Endothelial cell of umbilical vein (primary cell): ENCODE measurements at regions not wholly inside any gene's neighbourhood (a gene's known extent, or its start where the extent isn't known, plus 50 kb on each side); places are given as distances from the start of the nearest gene placed in this dataset.

Experiments
- BruUV-seq: library from RNA; stranded (reverse); fragments of 400-500 nt; replicated peaks from 2 replicates; lab custom pipeline; 2021; lab: Mats Ljungman, UMichigan
- CTCF ChIA-PET: fragments of 300-600, 350-600 bp; sonication (Branson Sonifier 250); formaldehyde crosslinking; loops from one replicate; lab custom pipeline; 2021; ENCODE audit warnings: antibody characterized with exemption, inconsistent platforms; lab: Charles Lee
- POLR2A ChIA-PET: fragments of 300-600, 350-600 bp; sonication (Branson Sonifier 250); formaldehyde crosslinking; loops from one replicate; lab custom pipeline; 2021; ENCODE audit warnings: antibody characterized with exemption, inconsistent platforms; lab: Charles Lee
- DNase-seq: peaks from one replicate; pipeline ENCODE4 v3.0.0-alpha.2; 2011; ENCODE audit warnings: low read depth, low spot score
- FAIRE-seq: peaks from 2 replicates; lab custom pipeline; 2011; peaks lifted over from hg19 to GRCh38; lab: Jason Lieb, UNC
- H2AFZ ChIP-seq: 2 replicates; pipeline ENCODE4 v1.6.0; 2012; ENCODE audit warnings: low read depth, low read length, control low read depth, inconsistent platforms
- H3K27ac ChIP-seq: 2 replicates; pipeline ENCODE4 v1.5.1; 2011; ENCODE audit warnings: low read depth, mild to moderate bottlenecking, control low read depth, low read length, moderate library complexity; ENCODE audit not compliant: insufficient read depth
- H3K27me3 ChIP-seq, 2 experiments: 2 replicates each; pipeline versions ENCODE4 v1.6.0 to v1.6.1; 2011; ENCODE audit warnings: low read length in 2 of 2, mixed read lengths in 1 of 2; ENCODE audit not compliant: control insufficient read depth in 2 of 2, insufficient read depth in 2 of 2
- H3K36me3 ChIP-seq, 2 experiments: 2 replicates in 1 of 2; 3 replicates in 1 of 2; pipeline ENCODE4 v1.5.1; 2011; ENCODE audit warnings: low read length in 2 of 2, mild to moderate bottlenecking in 1 of 2, moderate library complexity in 1 of 2; ENCODE audit not compliant: control insufficient read depth in 2 of 2, insufficient read depth in 2 of 2; ENCODE audit errors: extremely low read depth in 1 of 2
- H3K4me1 ChIP-seq: 3 replicates; pipeline ENCODE4 v1.5.1; 2011; ENCODE audit warnings: mild to moderate bottlenecking, low read length; ENCODE audit not compliant: control insufficient read depth, insufficient read depth; ENCODE audit errors: extremely low read depth
- H3K4me2 ChIP-seq: 2 replicates; pipeline ENCODE4 v1.6.1; 2011; ENCODE audit warnings: low read length, control low read depth, mixed read lengths; ENCODE audit not compliant: insufficient read depth
- H3K4me3 ChIP-seq, 3 experiments: fragments of 200-600 bp in 1 of 3; sonication (generic), shearing (Covaris generic) in 1 of 3; replicated peaks in 1 of 3; 2 replicates each; pipeline ENCODE4 v1.5.1; 2011 to 2016; ENCODE audit warnings: control low read depth in 3 of 3, low read length in 3 of 3, mild to moderate bottlenecking in 2 of 3, inconsistent platforms in 1 of 3, low read depth in 1 of 3, moderate library complexity in 1 of 3; ENCODE audit not compliant: insufficient read depth in 1 of 3
- H3K79me2 ChIP-seq: 2 replicates; pipeline ENCODE4 v1.6.0; 2012; ENCODE audit warnings: low read length, inconsistent platforms; ENCODE audit not compliant: control insufficient read depth, insufficient read depth
- H3K9ac ChIP-seq: replicated peaks from 2 replicates; pipeline ENCODE3; 2011; ENCODE audit warnings: low read length, control low read depth; ENCODE audit not compliant: insufficient read depth; ENCODE audit errors: extremely low read depth
- H3K9me1 ChIP-seq: replicated peaks from 3 replicates; pipeline ENCODE4 v1.6.0; 2011; ENCODE audit warnings: mild to moderate bottlenecking, low read length; ENCODE audit not compliant: control insufficient read depth, insufficient read depth; ENCODE audit errors: extremely low read depth
- H3K9me3 ChIP-seq: replicated peaks from 2 replicates; pipeline ENCODE4 v1.5.1; 2012; ENCODE audit warnings: low read length, inconsistent platforms; ENCODE audit not compliant: control insufficient read depth, insufficient read depth
- H4K20me1 ChIP-seq: replicated peaks from 2 replicates; pipeline ENCODE3; 2011; ENCODE audit warnings: mild to moderate bottlenecking, low read length; ENCODE audit not compliant: control insufficient read depth, insufficient read depth; ENCODE audit errors: extremely low read depth
- CTCF ChIP-seq, 2 donors: IDR thresholded peaks; 1 replicate in 1 of 2; 2 replicates in 1 of 2; pipeline ENCODE4 v1.5.1; 2011; ENCODE audit warnings: low read length in 2 of 2, mild to moderate bottlenecking in 2 of 2, moderate library complexity in 2 of 2, control low read depth in 1 of 2, inconsistent platforms in 1 of 2, low read depth in 1 of 2; ENCODE audit not compliant: insufficient read depth in 1 of 2; ENCODE audit errors: extremely low read depth in 1 of 2
- EZH2 ChIP-seq: IDR thresholded peaks from 2 replicates; pipeline ENCODE4 v1.6.1; 2012; ENCODE audit warnings: borderline replicate concordance, low read depth, mild to moderate bottlenecking, moderate library complexity, low read length, inconsistent platforms; ENCODE audit not compliant: severe bottlenecking
- FOS ChIP-seq: IDR thresholded peaks from 2 replicates; pipeline ENCODE4 v1.6.1; 2011; ENCODE audit warnings: mild to moderate bottlenecking, low read length, moderate library complexity, borderline replicate concordance; ENCODE audit not compliant: insufficient read depth
- GATA2 ChIP-seq: IDR thresholded peaks from 2 replicates; pipeline ENCODE4 v1.7.0; 2011; ENCODE audit warnings: low read depth, mild to moderate bottlenecking, moderate library complexity, mixed read lengths, low read length; ENCODE audit not compliant: insufficient read length, insufficient read depth
- JUN ChIP-seq: IDR thresholded peaks from 2 replicates; pipeline ENCODE4 v1.6.1; 2011; ENCODE audit warnings: borderline replicate concordance, low read depth; ENCODE audit not compliant: insufficient read length, insufficient read depth
- MYC ChIP-seq: IDR thresholded peaks from one replicate; pipeline ENCODE4 v1.6.1; 2011; ENCODE audit warnings: mild to moderate bottlenecking, low read depth, low read length
- POLR2A ChIP-seq: IDR thresholded peaks from 2 replicates; pipeline ENCODE4 v1.6.1; 2012; ENCODE audit warnings: low read depth, mild to moderate bottlenecking, control low read depth, low read length
- POLR2AphosphoS5 ChIP-seq: IDR thresholded peaks from 2 replicates; pipeline ENCODE4 v1.6.1; 2012; ENCODE audit warnings: low read depth, mild to moderate bottlenecking, control low read depth, low read length, moderate library complexity; ENCODE audit not compliant: insufficient read depth
- dilution Hi-C: fragments of 300-500 bp; cut with MboI; formaldehyde crosslinking; loops from one replicate; pipeline ENCODE4 v1.15.0; 2019; ENCODE audit warnings: low sequenced_read_pairs; ENCODE audit not compliant: extremely low pct_ligation_motif_present
- intact Hi-C: fragments of 100-400 bp; cut with micrococcal nuclease; formaldehyde crosslinking; loops from one replicate; pipeline ENCODE4 v1.10.0; 2022
- TF ChIP-seq, protein P1 (sequence below): IDR thresholded peaks from 2 replicates; pipeline ENCODE4 v1.6.1; 2011; ENCODE audit not compliant: insufficient read depth, insufficient read length

- no peaks in the 10 kb centered on the region for H3K79me2 ChIP-seq
- DNase-seq = no peak
- H3K4me2 ChIP-seq = no peak overlapping the region
- no peak overlapping the region for H2AFZ ChIP-seq
- ChIA-PET POLR2A (no interaction called here), CTCF (no interaction called here)
- H3K9me1 ChIP-seq = no peaks in the 10 kb centered on the region
- dilution Hi-C loops = no loop called here
- no peaks in the 10 kb centered on the region for H3K36me3 ChIP-seq
- no peaks in the 10 kb centered on the region for H3K27me3 ChIP-seq
- peaks cover 11% of the 10 kb centered on the region for H3K9me3 ChIP-seq
- H3K4me3 ChIP-seq = no peak overlapping the region
- H3K27ac ChIP-seq = no peak overlapping the region
- no TSS peak for BruUV-seq
- no peak overlapping the region for H3K9ac ChIP-seq
- no peaks in the 10 kb centered on the region for H3K4me1 ChIP-seq
- intact Hi-C loops = no loop called here
- TF ChIP-seq, protein P1, sequence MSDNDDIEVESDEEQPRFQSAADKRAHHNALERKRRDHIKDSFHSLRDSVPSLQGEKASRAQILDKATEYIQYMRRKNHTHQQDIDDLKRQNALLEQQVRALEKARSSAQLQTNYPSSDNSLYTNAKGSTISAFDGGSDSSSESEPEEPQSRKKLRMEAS = no peak
- TF ChIP-seq MYC (no peak), CTCF (IDR thresholded peaks at IDR 0.05; ENCODE audit: extremely low read depth in 1 of 2, insufficient read depth in 1 of 2, low read depth in 1 of 2, low read length in 2 of 2) (no peak), EZH2 (no peak), POLR2A (no peak), JUN (no peak), GATA2 (no peak), FOS (no peak), POLR2AphosphoS5 (no peak)
- H4K20me1 ChIP-seq = no peaks in the 10 kb centered on the region
- no peak for FAIRE-seq
These were observed 323.9 kb downstream of the GALR1 start for GRCh38 chr18:77573571-77573970.
